T-cell (primary cell): ENCODE measurements at regions not wholly inside any gene's neighbourhood (a gene's known extent, or its start where the extent isn't known, plus 50 kb on each side); places are given as distances from the start of the nearest gene placed in this dataset.

ENCODE experiments used
- ATAC-seq, 4 experiments: fragments of 200-7000 bp in 3 of 4; fragments of 150-1000 bp in 1 of 4; cut with Tn5 transposase; replicated peaks in 1 of 4; 1 replicate in 3 of 4; 2 replicates in 1 of 4; pipeline ENCODE4 v1.10.0; 2021; ENCODE audit warnings: moderate library complexity in 3 of 4, mild to moderate bottlenecking in 2 of 4, moderate number of reproducible peaks in 1 of 4
- CTCF ChIA-PET, 2 donors: fragments of 300-600 bp; sonication (Branson Sonifier 250); formaldehyde crosslinking; loops; one replicate each; lab custom pipeline; 2022; ENCODE audit warnings: antibody characterized with exemption in 2 of 2; lab: Charles Lee
- POLR2A ChIA-PET, 2 donors: fragments of 300-600 bp; sonication (Branson Sonifier 250); formaldehyde crosslinking; loops; one replicate each; lab custom pipeline; 2022; ENCODE audit warnings: antibody characterized with exemption in 2 of 2; lab: Charles Lee
- DNase-seq, 35 experiments: peaks; one replicate each; pipeline versions ENCODE4 v3.0.0 to v3.0.0-alpha.2; 2013 to 2023
- H3K27ac ChIP-seq: one replicate; pipeline ENCODE4 v1.5.1; 2013; ENCODE audit warnings: low read length
- H3K27me3 ChIP-seq, 2 experiments: replicated peaks in 1 of 2; 1 replicate in 1 of 2; 2 replicates in 1 of 2; pipeline versions ENCODE4 v1.6.1 to v1.7.0; 2013; ENCODE audit warnings: low read length in 1 of 2, mixed read lengths in 1 of 2; ENCODE audit not compliant: control insufficient read depth in 2 of 2, insufficient read depth in 2 of 2; ENCODE audit errors: extremely low read depth in 1 of 2
- H3K36me3 ChIP-seq, 2 donors: 1 replicate in 1 of 2; 2 replicates in 1 of 2; pipeline versions ENCODE4 v1.6.1 to v1.7.0; 2013; ENCODE audit warnings: low read length in 1 of 2; ENCODE audit not compliant: control insufficient read depth in 2 of 2, insufficient read depth in 1 of 2; ENCODE audit errors: extremely low read depth in 1 of 2
- H3K4me1 ChIP-seq, 2 experiments: 1 replicate in 1 of 2; 2 replicates in 1 of 2; pipeline versions ENCODE4 v1.6.1 to v1.7.0; 2013; ENCODE audit warnings: low read length in 2 of 2, mixed read lengths in 1 of 2; ENCODE audit not compliant: insufficient read depth in 2 of 2, control insufficient read depth in 1 of 2; ENCODE audit errors: extremely low read depth in 1 of 2
- H3K4me3 ChIP-seq, 2 donors: 1 replicate in 1 of 2; 2 replicates in 1 of 2; pipeline versions ENCODE4 v1.5.1 to v1.7.0; 2013; ENCODE audit warnings: mild to moderate bottlenecking in 2 of 2, low read length in 1 of 2, moderate library complexity in 1 of 2; ENCODE audit not compliant: control insufficient read depth in 1 of 2; ENCODE audit errors: extremely low read depth in 1 of 2
- H3K9me3 ChIP-seq: 2 replicates; pipeline ENCODE4 v1.7.0; 2013
- H3K27ac Mint-ChIP-seq, 2 donors: one replicate each; pipeline ENCODE4 v1.8.0; 2020 to 2021; ENCODE audit warnings: mild to moderate bottlenecking in 2 of 2, mixed read lengths in 2 of 2
- H3K27me3 Mint-ChIP-seq, 2 donors: one replicate each; pipeline ENCODE4 v1.8.0; 2021 to 2022; ENCODE audit warnings: mixed read lengths in 2 of 2
- H3K36me3 Mint-ChIP-seq: one replicate; pipeline ENCODE4 v1.8.0; 2021; ENCODE audit warnings: mixed read lengths
- H3K4me1 Mint-ChIP-seq, 3 donors: one replicate each; pipeline ENCODE4 v1.8.0; 2020 to 2022; ENCODE audit warnings: mixed read lengths in 3 of 3, mild to moderate bottlenecking in 1 of 3
- H3K4me3 Mint-ChIP-seq, 3 donors: one replicate each; pipeline ENCODE4 v1.8.0; 2020 to 2022; ENCODE audit warnings: mild to moderate bottlenecking in 3 of 3, mixed read lengths in 3 of 3, moderate library complexity in 3 of 3
- H3K9me3 Mint-ChIP-seq, 3 donors: one replicate each; pipeline ENCODE4 v1.8.0; 2020 to 2022; ENCODE audit warnings: mixed read lengths in 3 of 3
- WGBS: methylation state at CpG from one replicate; pipeline ENCODE4 v1.1.5; 2013; ENCODE audit warnings: missing lambda C conversion rate; ENCODE audit not compliant: insufficient coverage; 5-methylcytosine and 5-hydroxymethylcytosine counted together

GRCh38 chr6:91982559-91982958 is 1395.7 kb upstream of the MAP3K7 start:
- H3K4me3 Mint-ChIP-seq: no peak overlapping the region
- H3K4me1 Mint-ChIP-seq: no peaks in the 10 kb centered on the region
- no peak for DNase-seq
- Histone ChIP-seq H3K4me1 (no peaks in the 10 kb centered on the region), H3K9me3 (no peaks in the 10 kb centered on the region), H3K4me3 (no peak overlapping the region), H3K27me3 (no peaks in the 10 kb centered on the region), H3K36me3 (no peaks in the 10 kb centered on the region), H3K27ac (no peak overlapping the region)
- H3K27me3 Mint-ChIP-seq: no peaks in the 10 kb centered on the region
- peaks cover 7 to 17% (median 11%) of the 10 kb centered on the region in 3 donors for H3K9me3 Mint-ChIP-seq
- no peak for ATAC-seq
- ChIA-PET CTCF (no interaction called here), POLR2A (no interaction called here)
- H3K36me3 Mint-ChIP-seq: no peaks in the 10 kb centered on the region
- no peak overlapping the region for H3K27ac Mint-ChIP-seq

- H3K27me3 ChIP-seq: no peaks in the 10 kb centered on the region
- H3K4me1 ChIP-seq: no peaks in the 10 kb centered on the region
- WGBS: 86% methylated on average over 1 of the region's 1 CpG
- no peaks in the 10 kb centered on the region for H3K9me3 ChIP-seq
- no peak overlapping the region for H3K27ac ChIP-seq
- Mint-ChIP-seq H3K36me3 (no peaks in the 10 kb centered on the region), H3K27me3 (no peaks in the 10 kb centered on the region), H3K27ac (no peak overlapping the region), H3K4me3 (no peak overlapping the region), H3K9me3 (peaks cover 9 to 29% (median 21%) of the 10 kb centered on the region in 3 donors), H3K4me1 (no peaks in the 10 kb centered on the region)
- H3K36me3 ChIP-seq: no peaks in the 10 kb centered on the region
- no peak for ATAC-seq
- H3K4me3 ChIP-seq: no peak overlapping the region
- DNase-seq: no peak
- ChIA-PET CTCF (no interaction called here), POLR2A (no interaction called here)
Observed at GRCh38 chr6:91976797-91977196, 1389.9 kb upstream of the MAP3K7 start.

GRCh38 chr6:91970700-91971099 is 1383.8 kb upstream of the MAP3K7 start:
- 43% methylated on average over 2 of the region's 2 CpGs for WGBS
- POLR2A ChIA-PET: interaction anchor here in 1 of 2 donors (0.6 kb wide), 1 partner anchor 574 kb away, joined by 3 read pairs; no protein-coding TSS in a partner anchor
- Mint-ChIP-seq H3K36me3 (no peaks in the 10 kb centered on the region), H3K27me3 (no peaks in the 10 kb centered on the region), H3K9me3 (peaks cover 17 to 20% (median 19%) of the 10 kb centered on the region in 3 donors), H3K27ac (no peak overlapping the region), H3K4me1 (no peaks in the 10 kb centered on the region), H3K4me3 (no peak overlapping the region)
- no peak for DNase-seq
- ATAC-seq: no peak
- CTCF ChIA-PET: no interaction called here
- H3K4me3 ChIP-seq: no peak overlapping the region
- H3K4me1 ChIP-seq: no peaks in the 10 kb centered on the region
- H3K9me3 ChIP-seq: no peaks in the 10 kb centered on the region
- H3K27me3 ChIP-seq: no peaks in the 10 kb centered on the region
- H3K36me3 ChIP-seq: no peaks in the 10 kb centered on the region
- no peak overlapping the region for H3K27ac ChIP-seq

GRCh38 chr6:91965872-91966271 is 1379.0 kb upstream of the MAP3K7 start:
- Mint-ChIP-seq H3K4me1 (no peaks in the 10 kb centered on the region), H3K27me3 (no peaks in the 10 kb centered on the region), H3K27ac (no peak overlapping the region), H3K4me3 (no peak overlapping the region), H3K9me3 (peaks cover 23 to 27% (median 24%) of the 10 kb centered on the region in 3 donors), H3K36me3 (no peaks in the 10 kb centered on the region)
- CTCF ChIA-PET: no interaction called here
- WGBS: 100% methylated on average over 1 of the region's 1 CpG
- POLR2A ChIA-PET: no interaction called here
- Histone ChIP-seq H3K4me3 (no peak overlapping the region), H3K27ac (no peak overlapping the region), H3K4me1 (no peaks in the 10 kb centered on the region), H3K36me3 (no peaks in the 10 kb centered on the region), H3K27me3 (no peaks in the 10 kb centered on the region), H3K9me3 (no peaks in the 10 kb centered on the region)
- no peak for ATAC-seq
- DNase-seq: no peak

DNA sequence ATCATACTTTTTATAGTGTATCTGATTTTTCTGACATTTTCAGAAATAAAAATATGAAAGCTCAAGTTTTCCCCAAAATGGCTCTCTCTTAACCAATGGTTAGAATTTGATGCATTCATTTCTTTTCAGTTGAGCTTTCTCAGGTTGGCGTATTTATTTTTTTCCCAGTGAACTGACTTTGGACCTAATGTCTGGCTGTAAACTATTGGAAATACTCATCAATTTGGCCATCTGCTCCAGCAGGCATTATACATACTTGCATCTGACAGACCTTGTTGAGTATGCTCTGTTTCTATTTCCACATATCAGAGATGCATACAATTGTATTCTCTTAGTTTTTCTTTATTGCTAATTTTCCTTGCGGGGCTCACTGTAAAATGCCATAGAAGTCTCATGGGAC is 1374.8 kb upstream of the MAP3K7 start:
- ChIA-PET POLR2A (no interaction called here), CTCF (no interaction called here)
- Histone ChIP-seq H3K4me1 (no peaks in the 10 kb centered on the region), H3K36me3 (no peaks in the 10 kb centered on the region), H3K27ac (no peak overlapping the region), H3K4me3 (no peak overlapping the region), H3K9me3 (no peaks in the 10 kb centered on the region), H3K27me3 (no peaks in the 10 kb centered on the region)
- no CpG with 5 or more reads among the region's 2 CpGs for WGBS
- Mint-ChIP-seq H3K36me3 (no peaks in the 10 kb centered on the region), H3K4me1 (no peaks in the 10 kb centered on the region), H3K27ac (no peak overlapping the region), H3K9me3 (peaks cover 16 to 21% (median 18%) of the 10 kb centered on the region in 3 donors), H3K4me3 (no peak overlapping the region), H3K27me3 (no peaks in the 10 kb centered on the region)
- DNase-seq (no peak), ATAC-seq (no peak)

DNA sequence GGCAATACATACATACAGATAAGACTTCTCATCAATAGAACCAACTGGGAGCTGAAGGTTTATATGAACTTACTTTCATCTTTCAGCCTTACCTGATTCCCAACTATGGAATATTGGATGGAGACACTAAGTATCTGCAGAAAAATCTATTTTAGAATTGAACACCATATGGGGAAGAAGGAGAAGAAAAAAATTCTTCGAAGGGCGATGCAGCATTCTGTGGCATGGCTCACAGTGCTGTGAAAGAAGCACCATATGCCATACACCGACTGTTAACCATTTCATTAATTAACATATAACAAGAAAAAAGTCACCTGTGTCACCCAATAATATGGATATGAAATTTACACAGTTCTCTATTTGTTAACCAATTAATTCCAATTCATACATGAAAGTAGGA is 1374.4 kb upstream of the MAP3K7 start:
- H3K27me3 ChIP-seq: no peaks in the 10 kb centered on the region
- DNase-seq (no peak), ATAC-seq (no peak)
- Mint-ChIP-seq H3K9me3 (peaks cover 12 to 17% (median 15%) of the 10 kb centered on the region in 3 donors), H3K4me3 (no peak overlapping the region), H3K27ac (no peak overlapping the region), H3K4me1 (no peaks in the 10 kb centered on the region), H3K27me3 (no peaks in the 10 kb centered on the region), H3K36me3 (no peaks in the 10 kb centered on the region)
- ChIA-PET CTCF (no interaction called here), POLR2A (no interaction called here)
- no peaks in the 10 kb centered on the region for H3K9me3 ChIP-seq
- H3K27ac ChIP-seq: no peak overlapping the region
- no peaks in the 10 kb centered on the region for H3K36me3 ChIP-seq
- no CpG with 5 or more reads among the region's 3 CpGs for WGBS
- no peaks in the 10 kb centered on the region for H3K4me1 ChIP-seq
- no peak overlapping the region for H3K4me3 ChIP-seq

DNA sequence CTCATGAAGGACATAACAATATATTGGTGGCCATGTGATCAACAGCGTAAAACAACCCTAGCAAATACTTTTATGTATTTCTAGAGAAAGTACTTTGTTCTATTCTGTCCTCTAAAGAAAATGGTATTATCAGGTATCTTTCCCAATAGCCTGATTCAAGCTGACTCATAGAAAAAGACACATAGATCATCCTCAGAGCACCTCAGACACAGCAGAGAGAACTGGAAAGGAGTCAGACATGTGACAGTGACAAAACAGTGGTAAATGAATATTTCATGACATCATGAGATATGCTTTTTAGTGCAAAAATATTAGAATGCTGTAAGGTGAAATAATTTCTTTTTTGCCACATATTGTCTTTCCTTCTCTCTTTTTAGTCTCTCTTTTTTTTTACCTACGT is 1355.0 kb upstream of the MAP3K7 start:
- no peak for ATAC-seq
- CTCF ChIA-PET: no interaction called here
- no CpG with 5 or more reads among the region's 2 CpGs for WGBS

More for the DNA sequence above, 1355.0 kb upstream of the MAP3K7 start:
- Histone ChIP-seq H3K27ac (no peak overlapping the region), H3K4me3 (no peak overlapping the region), H3K9me3 (no peaks in the 10 kb centered on the region), H3K27me3 (no peaks in the 10 kb centered on the region), H3K36me3 (no peaks in the 10 kb centered on the region), H3K4me1 (no peaks in the 10 kb centered on the region)
- H3K4me1 Mint-ChIP-seq: no peaks in the 10 kb centered on the region
- H3K27me3 Mint-ChIP-seq: no peaks in the 10 kb centered on the region
- no peak overlapping the region for H3K27ac Mint-ChIP-seq
- POLR2A ChIA-PET: no interaction called here
- H3K36me3 Mint-ChIP-seq: no peaks in the 10 kb centered on the region
- no peak for DNase-seq
- H3K4me3 Mint-ChIP-seq: no peak overlapping the region
- H3K9me3 Mint-ChIP-seq: peaks cover 16 to 30% (median 17%) of the 10 kb centered on the region in 3 donors
